AG09319 (cell line): ENCODE measurements at regions not wholly inside any gene's neighbourhood (a gene's known extent, or its start where the extent isn't known, plus 50 kb on each side); places are given as distances from the start of the nearest gene placed in this dataset.

Experiments
- DNase-seq: peaks from one replicate; pipeline ENCODE4 v3.0.0-alpha.2; 2010; ENCODE audit warnings: low read depth; ENCODE audit errors: extremely low read depth
- CTCF ChIP-seq: IDR thresholded peaks from 2 replicates; pipeline ENCODE4 v1.5.1; 2011; ENCODE audit warnings: low read depth, mild to moderate bottlenecking, inconsistent platforms, low read length, moderate library complexity

GRCh38 chr6:27157459-27158315 lies 89.8 kb upstream of the PRSS16 start:
- no peak for DNase-seq
- peak; percentile 48 for TF ChIP-seq CTCF

DNA sequence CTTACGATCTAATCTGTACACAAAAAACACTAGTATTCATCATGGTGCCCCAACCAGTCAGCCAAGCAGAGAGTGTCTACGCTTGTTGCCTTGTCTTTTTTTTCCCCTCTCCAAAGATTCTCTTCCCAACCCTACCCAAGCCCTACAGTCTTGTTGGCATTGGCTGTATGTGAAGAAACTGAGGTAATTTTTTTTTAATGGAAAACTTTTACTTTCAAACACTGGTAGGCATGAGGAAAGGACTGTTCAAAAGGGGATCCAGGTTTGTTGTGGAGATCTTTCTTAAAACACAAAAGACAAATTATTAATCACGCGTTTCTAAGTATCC lies 89.2 kb upstream of the PRSS16 start:
- DNase-seq: no peak
- TF ChIP-seq CTCF: no peak

DNA sequence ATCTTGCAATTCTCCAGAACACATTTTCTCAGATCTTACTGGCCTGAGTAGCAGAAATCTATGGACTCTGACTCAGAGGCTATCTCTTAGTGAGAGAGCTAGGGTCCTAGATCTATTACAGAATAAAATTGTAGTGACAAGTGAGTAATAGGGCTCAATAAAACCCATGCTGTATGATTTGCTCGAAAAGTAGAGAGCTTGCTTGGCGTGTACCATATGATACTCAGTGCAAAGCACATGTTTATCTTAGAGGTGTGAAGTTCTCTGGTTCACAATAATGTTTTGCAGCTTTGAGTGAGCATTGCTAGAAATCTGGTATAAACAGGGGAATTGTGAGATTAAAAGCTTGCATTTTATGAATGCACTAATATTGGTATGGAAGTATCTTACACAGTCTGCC lies 87.8 kb upstream of the PRSS16 start:
- no peak for TF ChIP-seq CTCF
- no peak for DNase-seq

GRCh38 chr6:27161115-27161514 lies 86.4 kb upstream of the PRSS16 start:
- TF ChIP-seq CTCF: no peak
- no peak for DNase-seq

- TF ChIP-seq CTCF: no peak
- DNase-seq: no peak
Observed at GRCh38 chr6:27161603-27161945, 85.9 kb upstream of the PRSS16 start.

DNA sequence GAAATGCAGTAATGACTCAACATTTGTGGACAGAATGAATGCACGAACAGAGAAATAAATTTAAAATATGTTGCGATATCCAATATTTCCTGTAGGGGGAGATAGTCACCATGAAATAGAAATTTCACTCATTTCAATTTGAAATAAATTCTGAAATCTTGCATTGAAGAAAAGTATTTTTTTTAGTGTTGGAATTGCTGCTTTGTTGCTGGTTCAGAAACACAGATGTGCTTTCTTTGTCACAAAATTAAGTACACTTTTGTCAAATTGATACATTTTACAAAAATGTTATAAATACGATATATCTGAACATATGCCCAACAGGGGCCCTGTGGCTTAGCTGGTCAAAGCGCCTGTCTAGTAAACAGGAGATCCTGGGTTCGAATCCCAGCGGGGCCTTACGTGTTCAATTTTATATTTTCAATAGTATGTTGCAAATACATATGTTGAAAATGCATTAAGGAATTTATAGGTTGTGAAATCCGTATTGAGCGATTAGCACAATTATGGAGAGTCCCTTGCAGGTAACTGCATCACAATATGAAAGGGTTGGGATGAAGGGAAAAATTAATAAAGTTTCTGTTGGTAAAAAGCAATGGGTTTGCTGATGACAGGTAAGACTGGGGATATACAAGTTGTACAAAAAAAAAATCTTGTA lies 85.4 kb upstream of the PRSS16 start:
- peak; percentile 54 for TF ChIP-seq CTCF
- no peak for DNase-seq

DNA sequence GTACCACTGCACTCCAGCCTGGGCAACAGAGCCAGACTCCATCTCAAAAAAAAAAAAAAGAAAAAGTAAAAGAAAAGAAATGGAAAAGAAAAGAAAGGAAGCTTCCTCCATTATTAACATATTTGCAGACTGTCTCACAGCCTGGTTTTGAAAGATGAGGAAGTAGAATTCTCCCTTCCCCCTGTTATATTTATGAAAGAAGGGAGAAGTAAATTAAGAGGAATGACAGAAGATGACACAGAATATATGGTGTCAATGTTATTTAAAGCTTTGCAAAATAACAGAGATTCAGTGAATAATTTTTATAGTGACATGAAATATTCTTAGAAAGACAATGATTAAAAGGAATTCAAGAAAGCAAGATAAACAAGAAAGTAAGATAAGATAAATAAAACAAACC lies 83.7 kb upstream of the PRSS16 start:
- TF ChIP-seq CTCF: no peak
- no peak for DNase-seq
